Lung (tissue), 11 donors: ENCODE measurements at regions not wholly inside any gene's neighbourhood (a gene's known extent, or its start where the extent isn't known, plus 50 kb on each side); places are given as distances from the start of the nearest gene placed in this dataset.

ENCODE experiments used
- ATAC-seq: fragments of 200-7000 bp; cut with Tn5 transposase; one replicate; pipeline ENCODE4 v1.9.1; 2020; ENCODE audit warnings: moderate number of reproducible peaks; ENCODE audit not compliant: insufficient read depth, low FRiP score
- DNase-seq, 3 donors: peaks; one replicate each; pipeline ENCODE4 v3.0.0-alpha.2; 2013 to 2017
- H3K27ac ChIP-seq, 2 donors: one replicate each; pipeline ENCODE4 v1.5.1; 2013; ENCODE audit warnings: mild to moderate bottlenecking in 2 of 2, moderate library complexity in 2 of 2, control low read depth in 1 of 2, inconsistent platforms in 1 of 2, low read depth in 1 of 2, low read length in 1 of 2
- H3K27me3 ChIP-seq, 3 donors: one replicate each; pipeline ENCODE4 v1.5.1; 2013; ENCODE audit warnings: low read length in 2 of 3; ENCODE audit not compliant: control insufficient read depth in 3 of 3, insufficient read depth in 3 of 3
- H3K36me3 ChIP-seq, 4 donors: one replicate each; pipeline ENCODE4 v1.5.1; 2013; ENCODE audit warnings: low read length in 4 of 4, mild to moderate bottlenecking in 1 of 4, moderate library complexity in 1 of 4; ENCODE audit not compliant: control insufficient read depth in 4 of 4, insufficient read depth in 4 of 4
- H3K4me1 ChIP-seq, 5 donors: one replicate each; pipeline ENCODE4 v1.5.1; 2013; ENCODE audit warnings: low read length in 5 of 5, mild to moderate bottlenecking in 2 of 5, moderate library complexity in 1 of 5; ENCODE audit not compliant: control insufficient read depth in 5 of 5, insufficient read depth in 5 of 5
- H3K4me3 ChIP-seq: one replicate; pipeline ENCODE4 v1.5.1; 2013; ENCODE audit warnings: mild to moderate bottlenecking, control low read depth, moderate library complexity
- H3K9ac ChIP-seq, 2 donors: one replicate each; pipeline ENCODE4 v1.5.1; 2013; ENCODE audit warnings: low read length in 2 of 2, control low read depth in 1 of 2; ENCODE audit not compliant: insufficient read depth in 1 of 2
- H3K9me3 ChIP-seq, 4 donors: one replicate each; pipeline ENCODE4 v1.5.1; 2013; ENCODE audit warnings: low read length in 3 of 4, mild to moderate bottlenecking in 1 of 4, moderate library complexity in 1 of 4; ENCODE audit not compliant: control insufficient read depth in 4 of 4, insufficient read depth in 3 of 4
- WGBS, 2 donors: extraction: QIAGEN DNeasy Blood & Tissue Kit; methylation state at CpG; one replicate each; pipeline ENCODE4 v1.1.7; 2013; 5-methylcytosine and 5-hydroxymethylcytosine counted together
- TF ChIP-seq, protein P1 (sequence below): IDR thresholded peaks from 2 replicates; pipeline ENCODE4 v1.5.1; 2012; ENCODE audit warnings: mild to moderate bottlenecking; ENCODE audit errors: control extremely low read depth, extremely low read depth
- donor health status: control.
- donor health status: control.
- donor health status: Bipolar disorder and iron deficiency.
- donor health status: healthy.
- donor health status: DM: yes; HTN: yes; CAD: no.

DNA sequence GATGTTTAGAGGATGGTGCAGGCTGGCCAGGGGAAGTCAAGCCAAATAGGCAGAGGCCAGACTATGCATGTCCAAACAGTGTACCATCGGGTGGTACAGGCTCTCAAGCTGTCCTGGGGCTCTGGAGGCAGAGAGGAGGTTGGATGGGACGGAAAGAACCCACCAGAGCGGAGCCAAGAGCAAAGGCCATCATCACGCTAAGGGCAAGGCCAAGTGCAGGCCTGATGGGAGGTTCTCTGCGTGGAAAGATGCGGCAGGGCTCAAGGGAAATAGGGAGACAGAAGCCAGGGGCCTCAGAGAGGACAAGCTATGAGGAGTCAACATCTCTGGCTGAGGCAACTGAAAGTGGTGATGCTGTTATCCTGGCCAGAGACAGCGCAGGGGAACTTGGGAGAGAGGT is 102.7 kb downstream of the ASB7 start:
- TF ChIP-seq, protein P1, sequence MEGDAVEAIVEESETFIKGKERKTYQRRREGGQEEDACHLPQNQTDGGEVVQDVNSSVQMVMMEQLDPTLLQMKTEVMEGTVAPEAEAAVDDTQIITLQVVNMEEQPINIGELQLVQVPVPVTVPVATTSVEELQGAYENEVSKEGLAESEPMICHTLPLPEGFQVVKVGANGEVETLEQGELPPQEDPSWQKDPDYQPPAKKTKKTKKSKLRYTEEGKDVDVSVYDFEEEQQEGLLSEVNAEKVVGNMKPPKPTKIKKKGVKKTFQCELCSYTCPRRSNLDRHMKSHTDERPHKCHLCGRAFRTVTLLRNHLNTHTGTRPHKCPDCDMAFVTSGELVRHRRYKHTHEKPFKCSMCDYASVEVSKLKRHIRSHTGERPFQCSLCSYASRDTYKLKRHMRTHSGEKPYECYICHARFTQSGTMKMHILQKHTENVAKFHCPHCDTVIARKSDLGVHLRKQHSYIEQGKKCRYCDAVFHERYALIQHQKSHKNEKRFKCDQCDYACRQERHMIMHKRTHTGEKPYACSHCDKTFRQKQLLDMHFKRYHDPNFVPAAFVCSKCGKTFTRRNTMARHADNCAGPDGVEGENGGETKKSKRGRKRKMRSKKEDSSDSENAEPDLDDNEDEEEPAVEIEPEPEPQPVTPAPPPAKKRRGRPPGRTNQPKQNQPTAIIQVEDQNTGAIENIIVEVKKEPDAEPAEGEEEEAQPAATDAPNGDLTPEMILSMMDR, result no peak
- ATAC-seq (no peak), DNase-seq (no peak)
- H3K4me3 ChIP-seq, result no peak overlapping the region
- peaks cover 0 to 3% (median 1%) of the 10 kb centered on the region in 4 donors for H3K9me3 ChIP-seq
- no peak overlapping the region for H3K27ac ChIP-seq
- no peaks in the 10 kb centered on the region for H3K27me3 ChIP-seq
- no peak overlapping the region for H3K9ac ChIP-seq
- 93 to 94% methylated on average over 7 of the region's 7 CpGs for WGBS, 2 donors
- peaks cover 0 to 3% (median 0%) of the 10 kb centered on the region in 5 donors for H3K4me1 ChIP-seq
- H3K36me3 ChIP-seq, result no peaks in the 10 kb centered on the region

DNA sequence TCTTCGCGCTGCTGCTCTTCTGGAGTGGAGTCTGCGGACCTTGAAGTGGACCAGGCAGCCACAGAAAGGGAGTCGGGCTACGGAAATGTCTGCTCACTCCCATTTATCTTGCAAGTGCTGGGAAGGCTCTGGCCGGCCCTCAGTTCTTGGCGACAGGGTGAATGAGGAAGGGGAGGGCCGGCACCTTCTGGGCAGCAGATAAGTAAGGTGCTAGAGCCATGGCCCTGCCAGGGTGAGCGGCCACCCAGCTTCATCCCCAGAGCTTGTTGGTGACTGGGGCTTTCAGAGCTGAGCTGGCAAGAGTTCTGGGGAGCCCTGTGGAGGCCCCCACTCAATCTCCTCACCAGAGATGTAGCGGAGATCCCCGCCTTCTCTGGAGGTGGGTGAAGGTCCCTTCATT is 103.5 kb downstream of the ASB7 start:
- H3K4me1 ChIP-seq, result peaks cover 0 to 3% (median 0%) of the 10 kb centered on the region in 5 donors
- no peak for DNase-seq
- H3K27me3 ChIP-seq, result no peaks in the 10 kb centered on the region
- no peak overlapping the region for H3K9ac ChIP-seq
- no peak for ATAC-seq
- WGBS, 2 donors, result 90 to 92% methylated on average over 11 of the region's 11 CpGs
- no peak overlapping the region for H3K27ac ChIP-seq
- H3K4me3 ChIP-seq, result no peak overlapping the region
- no peaks in the 10 kb centered on the region for H3K36me3 ChIP-seq
- H3K9me3 ChIP-seq, result peaks cover 0 to 3% (median 1%) of the 10 kb centered on the region in 4 donors
- TF ChIP-seq, protein P1, result no peak

DNA sequence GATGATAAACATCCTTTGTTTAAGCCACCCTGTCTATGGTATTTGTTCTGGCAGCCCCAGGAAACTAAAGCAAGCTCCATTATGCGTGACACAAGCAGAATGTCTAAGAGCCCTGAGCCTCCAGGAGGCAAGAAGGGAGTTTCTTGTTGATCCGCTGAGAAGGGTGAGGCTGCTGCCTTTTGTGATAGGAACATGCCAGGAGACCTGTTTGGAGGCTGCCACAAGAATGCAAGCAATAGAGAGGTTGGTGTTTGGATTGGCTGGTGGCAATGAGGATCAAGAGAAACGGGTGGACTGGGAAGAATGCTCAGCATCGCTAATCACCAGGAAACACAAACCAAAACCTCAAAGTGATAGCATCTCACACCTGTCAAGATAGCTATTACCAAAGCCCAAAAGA is 104.8 kb downstream of the ASB7 start:
- H3K27ac ChIP-seq, result no peak overlapping the region
- 49 to 63% methylated on average over 4 of the region's 4 CpGs for WGBS, 2 donors
- H3K36me3 ChIP-seq, result no peaks in the 10 kb centered on the region
- H3K4me3 ChIP-seq, result no peak overlapping the region
- DNase-seq, result no peak
- no peak overlapping the region for H3K9ac ChIP-seq
- H3K4me1 ChIP-seq, result peaks cover 0 to 13% (median 7%) of the 10 kb centered on the region in 5 donors
- ATAC-seq, result no peak
- H3K27me3 ChIP-seq, result no peaks in the 10 kb centered on the region
- H3K9me3 ChIP-seq, result peaks cover 0 to 6% (median 2%) of the 10 kb centered on the region in 4 donors
- TF ChIP-seq, protein P1, result no peak

DNA sequence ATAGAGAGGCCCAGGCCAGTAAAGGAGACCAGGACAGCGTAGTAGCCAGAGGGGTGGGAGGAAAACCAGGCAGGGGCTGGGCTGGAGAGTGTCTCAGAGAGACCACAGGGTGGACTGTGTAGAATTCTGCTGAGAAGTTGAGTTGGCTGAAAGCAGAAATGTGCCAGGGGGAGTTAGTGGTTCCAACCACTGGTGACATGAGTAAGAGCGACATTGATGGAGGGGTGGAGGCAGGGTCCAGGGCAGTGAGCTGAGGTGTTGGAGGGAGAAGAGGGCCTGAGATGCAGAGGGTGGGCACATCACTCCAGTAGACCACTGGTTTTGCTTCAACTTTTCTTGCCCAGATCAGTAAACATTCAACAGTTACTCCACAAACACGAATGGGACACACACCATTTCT is 106.5 kb downstream of the ASB7 start:
- ATAC-seq, result no peak
- H3K36me3 ChIP-seq, result no peaks in the 10 kb centered on the region
- no peak overlapping the region for H3K27ac ChIP-seq
- H3K4me3 ChIP-seq, result no peak overlapping the region
- WGBS, 2 donors, result 87 to 88% methylated on average over 3 of the region's 3 CpGs
- H3K27me3 ChIP-seq, result no peaks in the 10 kb centered on the region
- peaks cover 0 to 3% (median 0%) of the 10 kb centered on the region in 4 donors for H3K9me3 ChIP-seq
- TF ChIP-seq, protein P1, result no peak
- DNase-seq, result peak in 1 of 3 donors; percentile 6
- H3K9ac ChIP-seq, result no peak overlapping the region
- peaks cover 0 to 17% (median 9%) of the 10 kb centered on the region in 5 donors for H3K4me1 ChIP-seq
